SK-N-SH (cell line): ENCODE measurements at regions not wholly inside any gene's neighbourhood (a gene's known extent, or its start where the extent isn't known, plus 50 kb on each side); places are given as distances from the start of the nearest gene placed in this dataset.

Experiments
- CTCF ChIA-PET: fragments of 300-600, 350-600 bp; formaldehyde crosslinking; extraction: SDS; loops from one replicate; lab custom pipeline; 2021; lab: Yijun Ruan, JAX
- POLR2A ChIA-PET: fragments of 350-600 bp; sonication (Branson Sonifier 250); formaldehyde crosslinking; extraction: SDS; loops from one replicate; lab custom pipeline; 2020; ENCODE audit warnings: antibody characterized with exemption, inconsistent platforms; lab: Yijun Ruan, JAX
- DNase-seq: peaks from one replicate; pipeline ENCODE4 v3.0.0; 2012
- H2AFZ ChIP-seq: fragments of 200-600 bp; sonication (generic); 2 replicates; pipeline ENCODE4 v1.8.1; 2016; ENCODE audit warnings: antibody characterized with exemption, mild to moderate bottlenecking, low read depth
- H3F3A ChIP-seq: fragments of 200-600 bp; sonication (generic); replicated peaks from 2 replicates; pipeline ENCODE3; 2016; ENCODE audit warnings: antibody characterized with exemption, mild to moderate bottlenecking; ENCODE audit not compliant: insufficient read depth
- H3K27ac ChIP-seq, 2 experiments: fragments of 200-500 bp in 1 of 2; fragments of 200-600 bp in 1 of 2; sonication (Bioruptor generic) in 1 of 2; sonication (generic), shearing (Covaris generic) in 1 of 2; 2 replicates each; pipeline versions ENCODE4 v1.5.1 to v1.6.1; 2014 to 2016; ENCODE audit warnings: low read depth in 2 of 2, inconsistent platforms in 1 of 2, low read length in 1 of 2, mild to moderate bottlenecking in 1 of 2, mixed read lengths in 1 of 2
- H3K27me3 ChIP-seq: fragments of 200-600 bp; sonication (generic), shearing (Covaris generic); 2 replicates; pipeline ENCODE4 v1.6.1; 2016; ENCODE audit warnings: mixed run types; ENCODE audit not compliant: insufficient read depth
- H3K36me3 ChIP-seq, 2 experiments: fragments of 200-500 bp in 1 of 2; fragments of 200-600 bp in 1 of 2; sonication (Bioruptor generic) in 1 of 2; sonication (generic) in 1 of 2; replicated peaks in 1 of 2; 2 replicates each; pipeline versions ENCODE3 to v1.5.1; 2014 to 2016; ENCODE audit warnings: low read length in 1 of 2, mild to moderate bottlenecking in 1 of 2; ENCODE audit not compliant: insufficient read depth in 2 of 2, control insufficient read depth in 1 of 2
- H3K4me1 ChIP-seq, 2 experiments: fragments of 200-500 bp in 1 of 2; fragments of 200-600 bp in 1 of 2; sonication (Bioruptor generic) in 1 of 2; sonication (generic), shearing (Covaris generic) in 1 of 2; 2 replicates each; pipeline versions ENCODE4 v1.5.1 to v1.6.1; 2014 to 2016; ENCODE audit warnings: low read depth in 1 of 2, low read length in 1 of 2, mixed run types in 1 of 2; ENCODE audit not compliant: insufficient read depth in 2 of 2, control insufficient read depth in 1 of 2
- H3K4me2 ChIP-seq: fragments of 200-600 bp; sonication (generic), shearing (Covaris generic); 2 replicates; pipeline ENCODE4 v1.6.1; 2017; ENCODE audit warnings: mixed run types
- H3K4me3 ChIP-seq, 2 experiments: fragments of 200-500 bp in 1 of 2; fragments of 200-600 bp in 1 of 2; sonication (Bioruptor generic) in 1 of 2; sonication (generic), shearing (Covaris generic) in 1 of 2; 2 replicates each; pipeline versions ENCODE4 v1.5.1 to v1.8.1; 2014 to 2016; ENCODE audit warnings: low read depth in 2 of 2, inconsistent platforms in 1 of 2, low read length in 1 of 2, mild to moderate bottlenecking in 1 of 2, mixed read lengths in 1 of 2, moderate library complexity in 1 of 2
- H3K79me2 ChIP-seq: fragments of 200-600 bp; sonication (generic); 2 replicates; pipeline ENCODE4 v1.8.1; 2017; ENCODE audit warnings: mild to moderate bottlenecking; ENCODE audit not compliant: insufficient read depth
- H3K9ac ChIP-seq: fragments of 200-600 bp; sonication (generic); 2 replicates; pipeline ENCODE4 v1.6.1; 2017; ENCODE audit warnings: mixed run types
- H3K9me2 ChIP-seq: fragments of 200-600 bp; sonication (generic); 2 replicates; pipeline ENCODE4 v1.6.1; 2017; ENCODE audit warnings: mixed run types
- H3K9me3 ChIP-seq: fragments of 200-600 bp; sonication (generic); 2 replicates; pipeline ENCODE4 v1.6.1; 2017; ENCODE audit warnings: mixed run types, mild to moderate bottlenecking, moderate library complexity
- H4K20me1 ChIP-seq: fragments of 200-600 bp; sonication (generic); 2 replicates; pipeline ENCODE4 v1.6.1; 2017; ENCODE audit warnings: mild to moderate bottlenecking, mixed run types; ENCODE audit not compliant: insufficient read depth
- CHD2 ChIP-seq: fragments of 150-350 bp; IDR thresholded peaks from 2 replicates; pipeline ENCODE4 v1.6.1; 2018; ENCODE audit warnings: low read length; ENCODE audit not compliant: partially characterized antibody
- CTCF ChIP-seq: fragments of 200-600 bp; sonication (generic); IDR thresholded peaks from 2 replicates; pipeline ENCODE4 v1.6.1; 2017; ENCODE audit warnings: antibody characterized with exemption, mild to moderate bottlenecking, moderate library complexity
- EP300 ChIP-seq, 2 experiments: IDR thresholded peaks; 2 replicates each; pipeline versions ENCODE4 v1.4.0 to v1.6.1; 2012; ENCODE audit warnings: borderline replicate concordance in 1 of 2, low read depth in 1 of 2, low read length in 1 of 2
- EZH2phosphoT487 ChIP-seq: fragments of 200-600 bp; sonication (generic); IDR thresholded peaks from 2 replicates; pipeline ENCODE4 v1.6.1; 2017; ENCODE audit warnings: low read depth, mixed run types, mild to moderate bottlenecking, antibody characterized with exemption, moderate library complexity, borderline replicate concordance
- FOXM1 ChIP-seq: IDR thresholded peaks from 2 replicates; pipeline ENCODE4 v1.4.0; 2012; ENCODE audit warnings: low read depth, mild to moderate bottlenecking
- GABPA ChIP-seq: IDR thresholded peaks from 2 replicates; pipeline ENCODE4 v1.4.0; 2012; ENCODE audit warnings: low read depth, mild to moderate bottlenecking
- GATA2 ChIP-seq: sonication (generic); formaldehyde crosslinking; IDR thresholded peaks from 2 replicates; pipeline ENCODE4 v1.5.0; 2020; ENCODE audit warnings: mild to moderate bottlenecking, missing genetic modification reagents
- JUND ChIP-seq: IDR thresholded peaks from 2 replicates; pipeline ENCODE4 v1.4.0; 2012
- MEF2A ChIP-seq: IDR thresholded peaks from 2 replicates; pipeline ENCODE4 v1.4.0; 2012; ENCODE audit warnings: low read depth, borderline replicate concordance
- MXI1 ChIP-seq: IDR thresholded peaks from 2 replicates; pipeline ENCODE4 v1.6.1; 2012; ENCODE audit warnings: mild to moderate bottlenecking, low read depth, low read length, improper control_type of control experiment
- RCOR1 ChIP-seq: fragments of 150-350 bp; IDR thresholded peaks from 2 replicates; pipeline ENCODE4 v1.6.1; 2017; ENCODE audit warnings: antibody characterized with exemption, low read length
- RXRA ChIP-seq: IDR thresholded peaks from 2 replicates; pipeline ENCODE4 v1.4.0; 2012; ENCODE audit warnings: low read depth, mild to moderate bottlenecking, borderline replicate concordance
- SMC3 ChIP-seq: IDR thresholded peaks from 2 replicates; pipeline ENCODE4 v1.6.1; 2012; ENCODE audit warnings: low read depth, low read length, improper control_type of control experiment
- TAF1 ChIP-seq: IDR thresholded peaks from 2 replicates; pipeline ENCODE4 v1.6.1; 2012; ENCODE audit warnings: low read depth, mild to moderate bottlenecking, low read length, moderate library complexity, borderline replicate concordance
- YY1 ChIP-seq: IDR thresholded peaks from 2 replicates; pipeline ENCODE4 v1.4.0; 2012; ENCODE audit warnings: low read depth, mild to moderate bottlenecking
- WGBS: methylation state at CpG from one replicate; pipeline ENCODE4 v1.1.6; 2017; ENCODE audit warnings: low lambda C conversion rate; 5-methylcytosine and 5-hydroxymethylcytosine counted together

DNA sequence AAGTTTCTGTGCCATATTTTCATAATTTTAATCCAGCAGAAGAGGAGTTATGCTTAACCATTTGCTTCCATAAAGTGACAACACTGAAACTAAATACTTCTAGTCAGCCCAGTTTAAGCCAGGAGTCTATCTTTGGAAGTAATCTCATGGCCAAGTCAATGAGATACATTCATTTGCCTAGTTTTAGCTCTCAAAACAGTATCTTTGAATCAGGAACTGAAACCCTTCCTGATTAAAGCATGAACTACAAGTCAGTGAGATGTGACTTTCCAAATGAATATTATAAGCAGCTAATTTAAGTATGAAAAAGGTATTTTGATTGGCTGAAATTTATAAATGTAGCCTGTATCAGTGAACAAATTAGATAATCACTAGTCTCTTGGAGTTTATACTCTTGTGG lies 491.5 kb downstream of the SLC6A15 start:
- H4K20me1 ChIP-seq = no peaks in the 10 kb centered on the region
- no peak overlapping the region for H2AFZ ChIP-seq

GRCh38 chr12:84416626-84417025 lies 496.0 kb downstream of the SLC6A15 start:
- Histone ChIP-seq H2AFZ (no peak overlapping the region), H3K9me3 (no peaks in the 10 kb centered on the region), H3K9ac (no peak overlapping the region), H4K20me1 (no peaks in the 10 kb centered on the region), H3K27ac (no peak overlapping the region), H3K27me3 (no peaks in the 10 kb centered on the region), H3K36me3 (no peaks in the 10 kb centered on the region), H3K4me2 (no peak overlapping the region), H3K79me2 (no peaks in the 10 kb centered on the region), H3K9me2 (no peaks in the 10 kb centered on the region), H3K4me1 (no peaks in the 10 kb centered on the region; a peak in 2 of 4 replicates), H3F3A (no peaks in the 10 kb centered on the region), H3K4me3 (no peak overlapping the region)
- POLR2A ChIA-PET = no interaction called here
- 56% methylated on average over 1 of the region's 1 CpG for WGBS
- CTCF ChIA-PET = no interaction called here
- TF ChIP-seq GABPA (no peak), YY1 (no peak), RCOR1 (no peak), EZH2phosphoT487 (no peak), MXI1 (no peak), TAF1 (no peak), SMC3 (no peak), CHD2 (no peak)
- no peak for DNase-seq

More for the DNA sequence above, 491.5 kb downstream of the SLC6A15 start:
- Histone ChIP-seq H3K9me2 (no peaks in the 10 kb centered on the region), H3K9ac (no peak overlapping the region), H3K27ac (no peak overlapping the region), H3K27me3 (no peaks in the 10 kb centered on the region), H3K79me2 (no peaks in the 10 kb centered on the region), H3F3A (no peaks in the 10 kb centered on the region), H3K4me3 (no peak overlapping the region), H3K9me3 (no peaks in the 10 kb centered on the region), H3K4me1 (no peaks in the 10 kb centered on the region), H3K4me2 (no peak overlapping the region), H3K36me3 (no peaks in the 10 kb centered on the region)
- TF ChIP-seq EP300 (IDR thresholded peaks at IDR 0.05; ENCODE audit: borderline replicate concordance in 1 of 2, low read depth in 1 of 2, low read length in 1 of 2) (no peak), GABPA (no peak), RXRA (no peak), FOXM1 (no peak), JUND (no peak), EZH2phosphoT487 (no peak), TAF1 (no peak), GATA2 (no peak), MEF2A (no peak), CTCF (no peak)
- no peak for DNase-seq
- ChIA-PET POLR2A (no interaction called here), CTCF (interaction anchor here (0.9 kb wide), 1 partner anchor 593 kb away, joined by 3 read pairs; no protein-coding TSS in a partner anchor)
